ENCODE measurements at regions not wholly inside any gene's neighbourhood (a gene's known extent, or its start where the extent isn't known, plus 50 kb on each side); places are given as distances from the start of the nearest gene placed in this dataset.

- no peak for DNase-seq (ENCODE audit: low read depth in 2 of 2)
Measured at GRCh38 chr14:49016381-49016780, 569.8 kb downstream of the RPS29 start.

GRCh38 chr14:49014476-49014875 lies 571.7 kb downstream of the RPS29 start:
- DNase-seq (ENCODE audit: low read depth in 2 of 2): no peak

GRCh38 chr14:49008363-49008762 lies 577.8 kb downstream of the RPS29 start:
- no peak for DNase-seq (ENCODE audit: low read depth in 2 of 2)

- no peak for DNase-seq (ENCODE audit: low read depth in 2 of 2)
Measured at GRCh38 chr14:48991141-48991540, 595.0 kb downstream of the RPS29 start.

- no peak for DNase-seq (ENCODE audit: low read depth in 2 of 2)
Measured at GRCh38 chr14:48983351-48983888, 602.8 kb downstream of the RPS29 start.

- no peak for DNase-seq (ENCODE audit: low read depth in 2 of 2)
Measured at GRCh38 chr14:48974994-48975393, 611.2 kb downstream of the RPS29 start.

- DNase-seq (ENCODE audit: low read depth in 2 of 2): no peak
Measured at GRCh38 chr14:48973151-48973550, 613.0 kb downstream of the RPS29 start.

- DNase-seq (ENCODE audit: low read depth in 2 of 2): no peak
Measured at GRCh38 chr14:48970943-48971342, 615.2 kb downstream of the RPS29 start.

GRCh38 chr14:48967419-48967818 lies 618.8 kb downstream of the RPS29 start:
- DNase-seq (ENCODE audit: low read depth in 2 of 2): no peak

GRCh38 chr14:48963231-48963790 lies 622.9 kb downstream of the RPS29 start:
- no peak for DNase-seq (ENCODE audit: low read depth in 2 of 2)

GRCh38 chr14:48957486-48957885 lies 628.7 kb downstream of the RPS29 start:
- no peak for DNase-seq (ENCODE audit: low read depth in 2 of 2)

- no peak for DNase-seq (ENCODE audit: low read depth in 2 of 2)
Measured at GRCh38 chr14:48955857-48956256, 630.3 kb downstream of the RPS29 start.

GRCh38 chr14:48954446-48954845 lies 631.7 kb downstream of the RPS29 start:
- DNase-seq (ENCODE audit: low read depth in 2 of 2): no peak

GRCh38 chr14:48944809-48945208 lies 641.4 kb downstream of the RPS29 start:
- DNase-seq (ENCODE audit: low read depth in 2 of 2): no peak

GRCh38 chr14:48943913-48944312 lies 642.3 kb downstream of the RPS29 start:
- DNase-seq (ENCODE audit: low read depth in 2 of 2): no peak

GRCh38 chr14:48937541-48938195 lies 648.5 kb downstream of the RPS29 start:
- no peak for DNase-seq (ENCODE audit: low read depth in 2 of 2)

GRCh38 chr14:48936849-48937248 lies 649.3 kb downstream of the RPS29 start:
- DNase-seq (ENCODE audit: low read depth in 2 of 2): no peak

- DNase-seq (ENCODE audit: low read depth in 2 of 2): no peak
Measured at GRCh38 chr14:48936362-48936761, 649.8 kb downstream of the RPS29 start.

GRCh38 chr14:48925184-48925583 lies 661.0 kb downstream of the RPS29 start:
- no peak for DNase-seq (ENCODE audit: low read depth in 2 of 2)

- DNase-seq (ENCODE audit: low read depth in 2 of 2): no peak
Measured at GRCh38 chr14:48914921-48915320, 671.3 kb downstream of the RPS29 start.

GRCh38 chr14:48914382-48914781 lies 671.8 kb downstream of the RPS29 start:
- no peak for DNase-seq (ENCODE audit: low read depth in 2 of 2)

GRCh38 chr14:48900565-48900964 lies 685.6 kb downstream of the RPS29 start:
- DNase-seq (ENCODE audit: low read depth in 2 of 2): no peak

GRCh38 chr14:48890333-48890732 lies 695.8 kb downstream of the RPS29 start:
- no peak for DNase-seq (ENCODE audit: low read depth in 2 of 2)

Measured in activated CD8-positive, alpha-beta memory T cell treated with anti-CD3 and anti-CD28 coated beads for 4 hours (primary cell).